OCI-LY7 (cell line): ENCODE measurements at regions not wholly inside any gene's neighbourhood (a gene's known extent, or its start where the extent isn't known, plus 50 kb on each side); places are given as distances from the start of the nearest gene placed in this dataset.
"Not testable (repeated sequence)": the region's sequence is repeated elsewhere in the genome, so short reads cannot be mapped to it uniquely, and the experiment has no call there.

Source experiments
- BruUV-seq: library from RNA; stranded (reverse); fragments of 400-500 nt; replicated peaks from 2 replicates; lab custom pipeline; 2021; lab: Mats Ljungman, UMichigan
- CTCF ChIA-PET: fragments of 300-600 bp; sonication (Branson Sonifier 250); formaldehyde crosslinking; loops from one replicate; lab custom pipeline; 2022; ENCODE audit warnings: antibody characterized with exemption; ENCODE audit not compliant: unreplicated experiment; lab: Charles Lee
- POLR2A ChIA-PET: fragments of 300-600 bp; sonication (Branson Sonifier 250); formaldehyde crosslinking; loops from one replicate; lab custom pipeline; 2022; ENCODE audit warnings: antibody characterized with exemption; lab: Charles Lee
- DNase-seq: peaks from one replicate; pipeline ENCODE4 v3.0.0-alpha.2; 2015; ENCODE audit warnings: low spot score
- H2AFZ ChIP-seq: fragments of 200-600 bp; sonication (generic), shearing (Covaris generic); 2 replicates; pipeline ENCODE4 v1.6.1; 2014; ENCODE audit warnings: mild to moderate bottlenecking, antibody characterized with exemption, low read length, moderate library complexity
- H3K27ac ChIP-seq: fragments of 200-600 bp; sonication (generic); 2 replicates; pipeline ENCODE4 v1.5.1; 2014; ENCODE audit warnings: mixed run types, low read depth, mild to moderate bottlenecking, moderate library complexity, low read length, inconsistent platforms; ENCODE audit not compliant: poor library complexity, severe bottlenecking
- H3K36me3 ChIP-seq: fragments of 200-600 bp; sonication (generic); 2 replicates; pipeline ENCODE4 v1.6.1; 2014; ENCODE audit warnings: mild to moderate bottlenecking, antibody characterized with exemption, low read length, moderate library complexity, mixed read lengths; ENCODE audit not compliant: insufficient read depth
- H3K4me1 ChIP-seq: fragments of 200-600 bp; sonication (generic); 2 replicates; pipeline ENCODE4 v1.5.1; 2014; ENCODE audit warnings: mild to moderate bottlenecking, low read length; ENCODE audit not compliant: insufficient read depth, poor library complexity, severe bottlenecking
- H3K4me2 ChIP-seq: fragments of 200-600 bp; sonication (generic); 2 replicates; pipeline ENCODE4 v1.6.1; 2014; ENCODE audit warnings: mild to moderate bottlenecking, low read length
- H3K4me3 ChIP-seq: fragments of 200-600 bp; sonication (generic); 2 replicates; pipeline ENCODE4 v1.5.1; 2014; ENCODE audit warnings: mild to moderate bottlenecking, low read depth, low read length; ENCODE audit not compliant: poor library complexity, severe bottlenecking
- H3K79me2 ChIP-seq: fragments of 200-600 bp; sonication (generic); 2 replicates; pipeline ENCODE4 v1.6.1; 2016; ENCODE audit warnings: low read depth, mild to moderate bottlenecking, low read length, moderate library complexity, mixed read lengths; ENCODE audit not compliant: insufficient read depth
- H3K9me2 ChIP-seq: fragments of 200-600 bp; sonication (generic); 2 replicates; pipeline ENCODE4 v1.6.1; 2016; ENCODE audit warnings: mild to moderate bottlenecking, low read length, mixed read lengths; ENCODE audit not compliant: insufficient read depth
- H3K9me3 ChIP-seq: fragments of 200-600 bp; sonication (generic); 2 replicates; pipeline ENCODE4 v1.6.1; 2014; ENCODE audit warnings: mild to moderate bottlenecking, mixed run types, low read length, mixed read lengths
- H4K20me1 ChIP-seq: fragments of 200-600 bp; sonication (generic); 2 replicates; pipeline ENCODE4 v1.6.1; 2014; ENCODE audit warnings: mild to moderate bottlenecking, antibody characterized with exemption, low read length, moderate library complexity, mixed read lengths; ENCODE audit not compliant: insufficient read depth
- CTCF ChIP-seq: fragments of 200-600 bp; sonication (generic); conservative IDR thresholded peaks from 2 replicates; pipeline ENCODE4 v1.5.1; 2014; ENCODE audit warnings: mild to moderate bottlenecking, antibody characterized with exemption, low read length, moderate library complexity, mixed read lengths
- EZH2phosphoT487 ChIP-seq: fragments of 200-600 bp; sonication (generic); IDR thresholded peaks from 2 replicates; pipeline ENCODE4 v1.6.1; 2018; ENCODE audit warnings: low read depth, borderline replicate concordance, mild to moderate bottlenecking, mixed run types, antibody characterized with exemption, low read length, moderate library complexity, mixed read lengths
- intact Hi-C: fragments of 100-400 bp; cut with micrococcal nuclease; formaldehyde crosslinking; loops from one replicate; pipeline ENCODE4 v1.10.0; 2022; ENCODE audit not compliant: unreplicated experiment

DNA sequence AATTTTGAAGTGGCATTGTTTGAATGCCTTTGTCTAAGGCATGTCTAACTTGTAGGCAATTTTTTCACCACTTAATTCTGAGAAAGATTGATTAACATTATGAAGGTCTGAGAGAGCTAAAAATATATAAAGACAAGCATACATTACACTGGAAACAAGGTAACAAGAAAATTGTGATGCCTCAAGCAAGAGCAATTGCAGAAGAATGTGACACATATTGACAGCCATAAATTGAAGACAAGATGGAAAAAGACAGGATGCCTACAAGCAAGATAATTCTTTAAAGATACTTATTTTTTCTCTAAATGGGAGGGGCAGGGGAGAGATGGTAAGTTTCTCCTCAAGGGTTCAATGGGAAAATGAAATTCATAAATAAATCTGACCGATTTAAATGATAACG is 103.1 kb upstream of the CYLC2 start:
- no peak overlapping the region for H3K4me2 ChIP-seq
- no peaks in the 10 kb centered on the region for H4K20me1 ChIP-seq
- intact Hi-C loops = no loop called here
- H2AFZ ChIP-seq = no peak overlapping the region
- H3K4me3 ChIP-seq = no peak overlapping the region
- no peaks in the 10 kb centered on the region for H3K36me3 ChIP-seq
- no peak for DNase-seq
- H3K79me2 ChIP-seq = no peaks in the 10 kb centered on the region
- no peaks in the 10 kb centered on the region for H3K9me2 ChIP-seq
- TF ChIP-seq CTCF (no peak), EZH2phosphoT487 (no peak)
- no TSS peak for BruUV-seq
- no peak overlapping the region for H3K27ac ChIP-seq
- ChIA-PET POLR2A (no interaction called here), CTCF (no interaction called here)
- H3K4me1 ChIP-seq = no peaks in the 10 kb centered on the region
- H3K9me3 ChIP-seq = no peaks in the 10 kb centered on the region

- intact Hi-C loops, H3K4me3 ChIP-seq, H3K4me2 ChIP-seq, CTCF ChIA-PET, H3K27ac ChIP-seq, H3K4me1 ChIP-seq, H3K36me3 ChIP-seq, H3K9me2 ChIP-seq, DNase-seq, H4K20me1 ChIP-seq, H3K79me2 ChIP-seq, BruUV-seq, H3K9me3 ChIP-seq, H2AFZ ChIP-seq: not testable (repeated sequence)
- POLR2A ChIA-PET = interaction anchor here (0.6 kb wide), 1 partner anchor 326 kb away, joined by 3 read pairs; no protein-coding TSS in a partner anchor
These were observed 106.4 kb upstream of the CYLC2 start for GRCh38 chr9:102888747-102889146.

- Histone ChIP-seq H3K36me3 (no peaks in the 10 kb centered on the region), H3K27ac (no peak overlapping the region), H3K4me3 (no peak overlapping the region), H3K9me3 (no peaks in the 10 kb centered on the region), H3K4me1 (no peaks in the 10 kb centered on the region), H3K79me2 (no peaks in the 10 kb centered on the region), H2AFZ (no peak overlapping the region), H3K4me2 (no peak overlapping the region), H4K20me1 (no peaks in the 10 kb centered on the region; the same call in 1 of the 2 replicates), H3K9me2 (no peaks in the 10 kb centered on the region)
- CTCF ChIA-PET = no interaction called here
- no TSS peak for BruUV-seq
- intact Hi-C loops = no loop called here
- TF ChIP-seq EZH2phosphoT487 (no peak), CTCF (no peak)
- POLR2A ChIA-PET = no interaction called here
- DNase-seq = no peak
These were observed 119.4 kb upstream of the CYLC2 start for GRCh38 chr9:102875687-102876086.
